Tibial nerve (tissue), 4 donors: ENCODE measurements at regions not wholly inside any gene's neighbourhood (a gene's known extent, or its start where the extent isn't known, plus 50 kb on each side); places are given as distances from the start of the nearest gene placed in this dataset.
"Not testable (repeated sequence)": the region's sequence is repeated elsewhere in the genome, so short reads cannot be mapped to it uniquely, and the experiment has no call there.

Source experiments
- DNase-seq, 2 donors: peaks; one replicate each; pipeline ENCODE4 v3.0.0-alpha.2; 2019; ENCODE audit warnings: low spot score in 2 of 2
- H3K27ac ChIP-seq, 4 donors: fragments of 200-600 bp; sonication (generic) in 3 of 4; one replicate each; pipeline ENCODE4 v1.5.1; 2017 to 2019; ENCODE audit warnings: mild to moderate bottlenecking in 1 of 4
- H3K27me3 ChIP-seq, 2 donors: fragments of 200-600 bp; sonication (generic) in 1 of 2; one replicate each; pipeline versions ENCODE4 v1.5.1 to v1.6.0; 2017 to 2019
- H3K36me3 ChIP-seq, 3 donors: fragments of 200-600 bp; sonication (generic); one replicate each; pipeline ENCODE4 v1.5.1; 2018 to 2019
- H3K4me1 ChIP-seq, 4 donors: fragments of 200-600 bp; sonication (generic) in 3 of 4; one replicate each; pipeline ENCODE4 v1.5.1; 2017 to 2019
- H3K4me3 ChIP-seq, 4 donors: fragments of 200-600 bp; sonication (generic) in 3 of 4; one replicate each; pipeline ENCODE4 v1.5.1; 2017 to 2019; ENCODE audit warnings: mild to moderate bottlenecking in 1 of 4, moderate library complexity in 1 of 4
- H3K9me3 ChIP-seq, 4 donors: fragments of 200-600 bp; sonication (generic) in 3 of 4; one replicate each; pipeline ENCODE4 v1.5.1; 2017 to 2019
- CTCF ChIP-seq, 5 experiments: fragments of 200-600 bp in 3 of 5; fragments of 450-650 bp in 2 of 5; sonication (generic) in 3 of 5; IDR thresholded peaks; one replicate each; pipeline ENCODE4 v1.5.1; 2016 to 2019; ENCODE audit warnings: antibody characterized with exemption in 5 of 5, mild to moderate bottlenecking in 3 of 5, moderate library complexity in 2 of 5
- EP300 ChIP-seq, 2 donors: sonication (generic); formaldehyde crosslinking; IDR thresholded peaks; one replicate each; pipeline ENCODE4 v1.6.1; 2017; ENCODE audit warnings: antibody characterized with exemption in 2 of 2, mild to moderate bottlenecking in 1 of 2
- POLR2A ChIP-seq, 2 donors: fragments of 450-650 bp; IDR thresholded peaks; one replicate each; pipeline ENCODE4 v1.6.1; 2017; ENCODE audit warnings: antibody characterized with exemption in 2 of 2, mild to moderate bottlenecking in 2 of 2, moderate library complexity in 2 of 2
- WGBS, 2 donors: methylation state at CpG; one replicate each; pipeline ENCODE4 v1.1.5; 2018; 5-methylcytosine and 5-hydroxymethylcytosine counted together

DNA sequence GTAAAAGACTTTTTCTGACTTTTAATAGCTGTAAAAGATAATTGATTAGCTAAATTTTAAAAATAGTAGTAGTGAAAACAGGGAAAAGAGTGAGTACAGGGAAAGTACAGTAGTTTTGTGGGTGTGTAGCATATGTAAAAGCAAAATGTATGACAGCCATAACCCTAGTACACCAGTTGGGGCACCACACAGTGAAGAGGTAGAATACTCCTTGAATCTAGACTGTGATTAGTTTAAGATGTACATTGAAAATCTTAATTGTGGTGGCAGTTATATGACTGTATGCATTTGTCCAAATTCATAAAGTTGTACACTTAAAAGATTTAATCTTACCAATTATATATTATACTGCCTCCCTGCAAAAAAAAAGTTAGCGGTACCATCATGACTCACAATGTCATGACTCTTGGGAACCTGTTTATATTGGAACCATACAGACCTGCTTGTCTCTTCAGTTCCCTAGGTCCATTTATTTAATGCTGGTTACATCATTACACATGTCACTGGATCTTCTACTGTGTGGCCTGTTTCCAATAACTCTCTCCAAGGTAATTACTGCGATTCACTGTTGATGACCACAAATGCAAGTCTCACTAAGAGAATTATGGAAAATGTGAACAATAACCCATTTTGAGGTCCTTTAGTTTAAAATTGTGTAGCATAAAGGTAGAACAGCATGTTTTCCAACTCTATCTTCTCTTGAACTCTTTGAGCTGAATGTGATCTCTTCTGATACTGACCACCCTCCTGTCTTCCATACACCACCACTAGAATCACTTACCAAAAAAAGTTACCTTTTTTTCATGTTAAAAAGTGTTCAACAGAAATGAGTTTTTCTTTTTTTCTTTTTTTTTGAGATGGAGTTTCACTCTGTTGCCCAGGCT, 264.2 kb upstream of the AMIGO2 start:
- Histone ChIP-seq H3K4me3 (no peak overlapping the region), H3K36me3 (no peaks in the 10 kb centered on the region), H3K4me1 (no peaks in the 10 kb centered on the region), H3K27ac (no peak overlapping the region), H3K27me3 (no peaks in the 10 kb centered on the region), H3K9me3 (no peaks in the 10 kb centered on the region)
- TF ChIP-seq POLR2A (IDR thresholded peaks at IDR 0.05) (no peak), CTCF (IDR thresholded peaks at IDR 0.05) (no peak)
- WGBS, 2 donors = 73 to 77% methylated on average over 2 of the region's 2 CpGs
- DNase-seq = no peak

GRCh38 chr12:47340411-47341015, 260.8 kb upstream of the AMIGO2 start:
- DNase-seq = no peak
- WGBS, 2 donors = 85 to 89% methylated on average over 7 of the region's 7 CpGs

DNA sequence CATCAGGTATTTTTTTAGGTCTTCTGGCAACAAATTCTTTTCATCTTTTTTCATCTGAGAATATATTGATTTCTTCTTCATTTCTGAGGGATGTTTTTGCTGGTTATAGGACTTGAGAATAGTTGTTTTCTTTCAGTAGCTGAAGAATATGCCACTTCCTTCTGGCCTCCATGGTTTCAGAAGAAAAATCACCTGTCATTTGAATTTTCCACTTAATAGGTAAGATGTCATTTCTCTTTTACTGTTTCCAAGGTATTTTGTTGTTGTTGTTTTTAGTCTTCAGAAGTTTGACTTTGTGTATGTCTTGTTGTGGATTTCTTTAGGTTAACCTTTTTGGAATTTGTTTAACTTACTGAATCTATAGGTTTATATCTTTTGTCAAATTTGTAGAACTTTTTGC, 257.8 kb upstream of the AMIGO2 start:
- DNase-seq = no peak
- H3K4me3 ChIP-seq = no peak overlapping the region
- H3K36me3 ChIP-seq = no peaks in the 10 kb centered on the region
- H3K27me3 ChIP-seq = no peaks in the 10 kb centered on the region
- H3K27ac ChIP-seq = no peak overlapping the region
- TF ChIP-seq POLR2A (IDR thresholded peaks at IDR 0.05) (no peak), CTCF (IDR thresholded peaks at IDR 0.05) (no peak), EP300 (IDR thresholded peaks at IDR 0.05) (no peak)
- no peaks in the 10 kb centered on the region for H3K9me3 ChIP-seq
- H3K4me1 ChIP-seq = no peaks in the 10 kb centered on the region

More at GRCh38 chr12:47340411-47341015, 260.8 kb upstream of the AMIGO2 start:
- Histone ChIP-seq H3K36me3 (no peaks in the 10 kb centered on the region), H3K27ac (no peak overlapping the region), H3K9me3 (no peaks in the 10 kb centered on the region), H3K27me3 (no peaks in the 10 kb centered on the region), H3K4me3 (no peak overlapping the region), H3K4me1 (no peaks in the 10 kb centered on the region)
- TF ChIP-seq CTCF (IDR thresholded peaks at IDR 0.05) (no peak), POLR2A (IDR thresholded peaks at IDR 0.05) (no peak), EP300 (IDR thresholded peaks at IDR 0.05) (no peak)

GRCh38 chr12:47333271-47333858, 253.6 kb upstream of the AMIGO2 start:
- not testable (repeated sequence) for H3K4me3 ChIP-seq, H3K27me3 ChIP-seq, DNase-seq, H3K9me3 ChIP-seq, H3K4me1 ChIP-seq, H3K36me3 ChIP-seq, H3K27ac ChIP-seq
- 85 to 93% methylated on average over 8 to 21 of the region's 22 CpGs for WGBS, 2 donors

DNA sequence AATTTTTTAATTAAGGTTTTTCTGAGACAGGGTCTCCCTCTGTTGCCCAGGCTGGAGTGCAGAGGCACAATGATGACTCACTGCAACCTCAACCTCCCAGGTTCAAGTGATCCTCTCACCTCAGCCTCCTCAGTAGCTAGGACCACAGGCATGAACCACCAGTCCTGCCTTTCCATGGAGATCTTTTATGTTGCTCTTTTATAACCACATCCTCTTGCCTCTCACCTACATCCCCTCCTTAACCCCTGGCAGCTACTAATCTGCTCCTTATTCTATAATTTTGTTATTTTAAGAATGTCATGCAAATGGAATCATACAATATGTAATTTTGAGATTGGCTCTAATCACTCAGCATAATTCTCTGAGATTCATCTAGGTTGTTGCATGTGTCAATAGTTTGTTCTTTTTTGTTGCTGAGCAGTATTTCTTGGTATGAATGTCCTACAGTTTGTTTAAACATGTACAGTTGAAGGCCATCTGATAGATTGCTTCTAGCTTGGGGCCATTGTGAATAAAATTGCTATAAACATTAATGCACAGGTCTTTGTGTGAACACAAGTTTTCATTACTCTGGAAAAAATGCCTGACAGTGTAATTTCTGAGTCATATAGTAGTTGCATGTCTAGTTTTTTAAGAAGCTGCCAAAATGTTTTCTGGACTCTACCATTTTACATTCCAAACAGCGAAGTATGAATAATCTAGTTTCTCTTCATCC, 249.2 kb upstream of the AMIGO2 start:
- H3K36me3 ChIP-seq = no peaks in the 10 kb centered on the region
- no peaks in the 10 kb centered on the region for H3K9me3 ChIP-seq
- H3K4me1 ChIP-seq = no peaks in the 10 kb centered on the region
- H3K4me3 ChIP-seq = no peak overlapping the region
- no peaks in the 10 kb centered on the region for H3K27me3 ChIP-seq
- 80% methylated on average over 1 of the region's 1 CpG for WGBS, 2 donors
- TF ChIP-seq CTCF (IDR thresholded peaks at IDR 0.05) = no peak
- TF ChIP-seq POLR2A (IDR thresholded peaks at IDR 0.05) = no peak
- TF ChIP-seq EP300 (IDR thresholded peaks at IDR 0.05) = no peak
- DNase-seq = no peak
- no peak overlapping the region for H3K27ac ChIP-seq
